SK-N-MC (cell line): ENCODE measurements at regions not wholly inside any gene's neighbourhood (a gene's known extent, or its start where the extent isn't known, plus 50 kb on each side); places are given as distances from the start of the nearest gene placed in this dataset.

Source experiments
- DNase-seq: peaks from one replicate; pipeline ENCODE4 v3.0.0-alpha.2; 2011; ENCODE audit warnings: low read depth, low spot score
- H3K27ac ChIP-seq: fragments of 200-600 bp; sonication (generic); 2 replicates; pipeline ENCODE4 v1.5.1; 2016; ENCODE audit warnings: mixed run types
- H3K36me3 ChIP-seq: fragments of 200-600 bp; sonication (generic); 2 replicates; pipeline ENCODE4 v1.6.1; 2017; ENCODE audit warnings: antibody characterized with exemption, low read length, mixed read lengths; ENCODE audit not compliant: insufficient read depth
- H3K4me3 ChIP-seq: fragments of 200-600 bp; sonication (generic); 2 replicates; pipeline ENCODE4 v1.5.1; 2016
- H3K9ac ChIP-seq: fragments of 200-600 bp; sonication (generic); 2 replicates; pipeline ENCODE4 v1.8.0; 2017; ENCODE audit warnings: mixed run types, mixed read lengths; ENCODE audit not compliant: insufficient read length
- H3K9me3 ChIP-seq: fragments of 200-600 bp; sonication (generic); 2 replicates; pipeline ENCODE4 v1.6.1; 2017; ENCODE audit warnings: low read depth, mild to moderate bottlenecking, antibody characterized with exemption, low read length, moderate library complexity, mixed read lengths
- EZH2 ChIP-seq: fragments of 200-600 bp; sonication (generic); IDR thresholded peaks from one replicate; pipeline ENCODE4 v1.6.1; 2017; ENCODE audit warnings: antibody characterized with exemption
- FOXP2 ChIP-seq: optimal IDR thresholded peaks from 2 replicates; pipeline ENCODE3; 2011; ENCODE audit warnings: mild to moderate bottlenecking, moderate library complexity; ENCODE audit not compliant: insufficient read depth; ENCODE audit errors: extremely low read length, control extremely low read depth
- POLR2AphosphoS5 ChIP-seq: IDR thresholded peaks from 2 replicates; pipeline ENCODE4 v1.6.1; 2012; ENCODE audit warnings: mild to moderate bottlenecking, low read depth, low read length, borderline replicate concordance

DNA sequence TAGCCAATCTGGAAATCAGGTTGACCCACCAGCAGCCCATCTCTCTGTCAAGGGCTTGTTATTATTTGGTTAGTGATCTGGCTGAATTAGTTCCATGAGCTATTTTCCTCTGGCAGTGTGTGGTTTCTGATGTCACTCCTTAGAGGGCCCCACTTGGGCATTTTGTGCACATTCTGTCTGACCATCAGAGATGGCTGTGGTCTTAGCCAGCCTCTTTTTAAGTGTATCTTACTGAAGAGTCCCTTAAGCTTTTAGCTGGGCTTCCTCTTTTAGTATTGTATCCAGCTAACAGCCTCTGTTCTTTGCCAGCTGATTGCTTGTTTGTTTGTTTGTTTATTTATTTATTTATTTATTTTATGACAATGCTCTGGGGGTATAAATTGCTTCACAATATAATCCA is 951.1 kb upstream of the CNTNAP5 start:
- no peak for DNase-seq
- Histone ChIP-seq H3K4me3 (no peak overlapping the region), H3K9ac (no peak overlapping the region), H3K9me3 (no peaks in the 10 kb centered on the region), H3K27ac (no peak overlapping the region), H3K36me3 (no peaks in the 10 kb centered on the region)
- no peak for TF ChIP-seq POLR2AphosphoS5
- no peak for TF ChIP-seq EZH2
- TF ChIP-seq FOXP2, result no peak

DNA sequence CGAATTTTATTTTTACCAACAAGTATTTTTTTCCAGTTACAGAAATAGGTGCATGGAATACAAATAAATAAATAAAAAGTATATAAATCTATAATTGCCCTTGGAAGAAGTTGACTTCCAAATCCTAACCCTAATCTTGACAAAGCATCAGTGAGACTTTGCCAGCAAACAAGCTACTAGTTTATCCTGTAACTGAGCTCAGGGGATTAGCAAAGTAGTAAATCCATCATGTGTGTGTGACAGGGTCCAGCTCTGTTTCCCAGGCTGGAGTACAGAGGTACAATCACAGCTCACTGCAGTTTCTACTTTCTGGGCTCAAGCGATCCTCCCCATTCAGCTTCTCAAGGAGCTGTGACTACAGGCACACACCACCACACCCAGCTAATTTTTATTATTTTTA is 948.0 kb upstream of the CNTNAP5 start:
- H3K36me3 ChIP-seq, result no peaks in the 10 kb centered on the region
- no peak overlapping the region for H3K4me3 ChIP-seq
- no peak overlapping the region for H3K9ac ChIP-seq
- H3K27ac ChIP-seq, result no peak overlapping the region
- TF ChIP-seq FOXP2 (no peak), POLR2AphosphoS5 (no peak), EZH2 (no peak)
- H3K9me3 ChIP-seq, result no peaks in the 10 kb centered on the region
- DNase-seq, result no peak

DNA sequence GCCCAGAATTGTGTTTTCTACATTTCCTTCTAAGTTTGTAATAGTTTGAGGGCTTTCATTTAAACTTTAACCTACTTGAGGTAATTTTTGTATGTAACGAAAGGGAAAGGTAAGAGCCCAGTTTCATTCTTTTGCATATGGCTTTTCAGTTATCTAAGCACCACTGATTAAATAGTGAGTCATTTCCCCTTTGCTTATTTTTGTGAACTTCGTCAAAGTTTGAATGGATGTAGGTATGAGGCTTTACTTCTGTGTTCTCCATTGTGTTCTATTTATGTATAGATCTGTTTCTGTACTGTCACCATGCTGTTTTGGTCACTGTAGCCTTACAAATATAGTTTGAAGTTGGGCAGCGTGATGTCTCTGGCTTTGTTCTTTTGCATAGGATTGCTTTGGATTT is 944.8 kb upstream of the CNTNAP5 start:
- TF ChIP-seq POLR2AphosphoS5 (no peak), EZH2 (no peak), FOXP2 (no peak)
- H3K27ac ChIP-seq, result no peak overlapping the region
- no peak overlapping the region for H3K9ac ChIP-seq
- no peaks in the 10 kb centered on the region for H3K36me3 ChIP-seq
- no peaks in the 10 kb centered on the region for H3K9me3 ChIP-seq
- DNase-seq, result no peak
- H3K4me3 ChIP-seq, result no peak overlapping the region

DNA sequence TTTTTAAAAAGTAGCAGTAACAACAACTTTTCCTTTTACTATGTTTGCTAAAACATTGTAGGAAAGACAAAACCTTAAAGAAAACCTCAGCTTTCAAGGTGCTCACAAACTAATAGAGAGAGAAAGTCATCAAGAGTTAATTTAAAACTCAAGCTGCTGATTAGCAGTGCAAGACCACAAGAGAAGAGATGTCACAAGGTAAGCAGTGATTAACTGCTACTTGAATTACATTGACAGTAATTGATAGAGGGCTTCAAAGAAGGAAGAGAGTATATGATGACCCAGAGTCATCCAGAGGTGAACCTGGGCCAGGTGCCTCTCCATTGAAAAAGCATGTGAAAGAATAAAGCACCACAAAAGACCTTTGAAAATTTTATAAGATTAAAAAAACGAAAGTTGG is 939.6 kb upstream of the CNTNAP5 start:
- no peak overlapping the region for H3K4me3 ChIP-seq
- H3K9ac ChIP-seq, result no peak overlapping the region
- no peak overlapping the region for H3K27ac ChIP-seq
- H3K36me3 ChIP-seq, result no peaks in the 10 kb centered on the region
- no peak for DNase-seq
- H3K9me3 ChIP-seq, result no peaks in the 10 kb centered on the region
- no peak for TF ChIP-seq POLR2AphosphoS5
- no peak for TF ChIP-seq FOXP2
- no peak for TF ChIP-seq EZH2

DNA sequence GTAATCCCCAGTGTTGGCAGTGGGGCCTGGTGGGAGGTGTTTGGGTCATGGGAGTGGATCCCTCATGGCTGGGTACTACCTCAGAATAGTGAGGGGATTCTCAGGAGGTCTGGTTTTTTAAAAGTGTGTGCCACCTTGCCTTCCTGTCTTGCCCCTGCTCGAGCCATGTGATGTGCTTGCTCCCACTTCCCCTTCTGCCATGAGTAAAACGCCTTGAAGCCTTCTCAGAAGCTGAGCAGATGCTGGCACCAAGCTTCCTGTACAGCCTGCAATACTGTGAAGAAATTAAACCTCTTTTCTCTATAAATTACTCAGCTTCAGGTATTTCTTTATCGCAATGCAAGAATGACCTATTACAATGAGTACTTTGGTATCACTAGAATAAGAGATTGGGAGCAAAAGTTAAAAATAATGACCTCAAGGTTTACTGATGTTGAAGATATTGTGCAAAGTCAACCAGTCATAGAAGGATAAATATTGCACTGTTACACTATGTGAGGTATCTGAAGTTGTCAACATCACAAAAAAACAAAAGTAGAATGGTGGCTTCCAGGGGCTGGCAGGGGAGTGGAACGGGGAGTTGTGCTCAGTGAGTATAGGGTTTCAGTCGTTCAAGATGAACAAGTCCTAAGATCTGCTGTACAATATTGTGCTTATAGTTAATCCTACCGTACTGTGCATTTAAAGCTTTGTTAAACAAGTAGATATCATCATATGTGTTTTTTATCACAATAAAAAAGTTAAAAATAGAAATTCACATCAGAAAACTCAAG is 938.3 kb upstream of the CNTNAP5 start:
- Histone ChIP-seq H3K4me3 (no peak overlapping the region), H3K9me3 (no peaks in the 10 kb centered on the region), H3K36me3 (no peaks in the 10 kb centered on the region), H3K27ac (no peak overlapping the region), H3K9ac (no peak overlapping the region)
- no peak for TF ChIP-seq FOXP2
- no peak for TF ChIP-seq POLR2AphosphoS5
- no peak for TF ChIP-seq EZH2
- no peak for DNase-seq

DNA sequence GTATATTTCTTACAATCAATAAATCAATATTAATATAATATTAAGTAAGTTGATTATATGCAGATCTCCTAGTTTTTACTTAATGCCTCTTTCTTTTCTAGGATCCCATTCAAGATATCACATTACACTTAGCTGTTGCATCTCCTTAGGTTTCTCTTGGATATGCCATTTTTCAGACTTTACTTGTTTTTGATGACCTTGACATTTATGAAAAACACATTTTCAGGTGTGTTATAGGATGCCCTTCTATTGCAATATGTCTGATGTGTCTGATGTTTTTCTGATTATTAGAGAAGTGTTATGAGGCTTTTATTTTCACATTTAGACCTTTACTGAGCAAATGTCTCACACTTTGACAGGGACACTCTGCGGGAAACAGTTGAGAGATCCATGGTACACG is 933.6 kb upstream of the CNTNAP5 start:
- no peaks in the 10 kb centered on the region for H3K9me3 ChIP-seq
- H3K36me3 ChIP-seq, result no peaks in the 10 kb centered on the region
- TF ChIP-seq POLR2AphosphoS5 (no peak), EZH2 (no peak), FOXP2 (no peak)
- no peak overlapping the region for H3K4me3 ChIP-seq
- no peak overlapping the region for H3K27ac ChIP-seq
- no peak for DNase-seq
- no peak overlapping the region for H3K9ac ChIP-seq

DNA sequence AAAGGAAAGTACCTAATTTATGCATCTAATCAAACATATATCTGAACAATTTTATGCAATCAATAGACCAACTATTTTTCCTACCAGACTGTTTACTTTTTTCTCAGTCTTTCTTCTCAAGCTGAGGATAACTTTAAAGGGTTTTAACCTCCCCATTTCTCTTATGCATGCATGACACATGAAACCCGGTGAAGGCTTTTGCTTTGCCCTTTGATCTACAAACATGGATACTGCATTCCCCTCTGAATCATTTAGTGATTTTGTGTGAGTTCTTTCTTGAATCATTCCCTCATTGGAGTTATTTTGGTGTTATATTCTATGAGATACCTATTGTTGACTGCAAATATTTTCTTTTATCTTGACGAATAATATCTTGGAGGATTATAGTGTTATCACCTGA is 931.9 kb upstream of the CNTNAP5 start:
- H3K9ac ChIP-seq, result no peak overlapping the region
- DNase-seq, result no peak
- no peak overlapping the region for H3K27ac ChIP-seq
- no peaks in the 10 kb centered on the region for H3K9me3 ChIP-seq
- no peak for TF ChIP-seq POLR2AphosphoS5
- no peak for TF ChIP-seq EZH2
- no peak for TF ChIP-seq FOXP2
- no peak overlapping the region for H3K4me3 ChIP-seq
- H3K36me3 ChIP-seq, result no peaks in the 10 kb centered on the region

DNA sequence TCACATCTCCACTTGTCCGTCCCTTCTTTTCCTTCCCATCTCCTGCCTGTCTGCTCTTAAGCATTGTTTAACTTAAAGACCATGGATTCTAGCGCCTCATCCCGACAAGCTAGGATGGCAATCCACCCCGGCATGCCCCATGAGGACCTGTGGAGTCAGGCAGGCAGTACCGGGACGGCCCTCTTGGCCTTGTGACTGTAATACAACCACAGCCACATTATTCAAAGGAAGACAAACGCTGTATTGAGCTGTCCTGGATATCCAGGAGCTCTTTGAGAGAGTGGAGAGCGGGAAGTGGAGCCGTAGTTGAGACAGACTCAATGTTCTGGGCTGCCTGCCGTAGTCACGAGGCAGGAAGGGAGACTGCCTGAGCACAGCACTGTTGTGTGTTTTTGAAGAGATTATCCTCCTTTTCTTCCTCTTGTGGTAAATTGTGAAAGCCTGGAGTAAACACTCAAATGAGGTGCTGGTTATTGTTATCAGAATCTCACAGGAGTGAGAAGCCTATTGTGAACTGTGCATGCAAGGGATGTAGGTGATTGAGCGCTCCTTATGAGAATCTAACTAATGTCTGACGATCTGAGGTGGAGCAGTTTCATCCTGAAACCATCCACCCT is 929.8 kb upstream of the CNTNAP5 start:
- DNase-seq, result no peak
- no peak for TF ChIP-seq EZH2
- no peak for TF ChIP-seq POLR2AphosphoS5
- TF ChIP-seq FOXP2, result no peak
- Histone ChIP-seq H3K9ac (no peak overlapping the region), H3K9me3 (no peaks in the 10 kb centered on the region), H3K4me3 (no peak overlapping the region), H3K27ac (no peak overlapping the region), H3K36me3 (no peaks in the 10 kb centered on the region)

DNA sequence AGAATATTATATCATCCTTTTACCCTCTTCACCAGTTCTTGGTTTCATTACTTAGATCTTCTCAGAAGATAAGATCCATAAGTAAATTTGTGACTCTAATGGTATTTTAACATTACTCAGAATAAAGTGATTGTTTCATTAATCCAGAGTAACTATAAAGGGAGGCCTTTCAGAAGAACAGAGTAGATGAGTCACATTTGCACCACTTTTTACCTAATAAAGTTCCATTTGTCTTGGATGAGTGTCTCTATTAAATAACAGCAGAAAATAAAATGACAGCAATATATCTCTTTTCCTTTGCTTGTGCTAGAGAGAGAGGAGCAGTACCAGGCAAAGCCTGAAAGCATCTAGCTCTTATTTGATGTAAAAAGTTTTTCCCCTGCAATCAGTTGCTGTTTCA is 926.5 kb upstream of the CNTNAP5 start:
- H3K4me3 ChIP-seq, result no peak overlapping the region
- H3K36me3 ChIP-seq, result no peaks in the 10 kb centered on the region
- H3K9ac ChIP-seq, result no peak overlapping the region
- no peak overlapping the region for H3K27ac ChIP-seq
- DNase-seq, result no peak
- TF ChIP-seq FOXP2 (no peak), EZH2 (no peak), POLR2AphosphoS5 (no peak)
- no peaks in the 10 kb centered on the region for H3K9me3 ChIP-seq
